ENCODE measurements at regions not wholly inside any gene's neighbourhood (a gene's known extent, or its start where the extent isn't known, plus 50 kb on each side); places are given as distances from the start of the nearest gene placed in this dataset.

DNA sequence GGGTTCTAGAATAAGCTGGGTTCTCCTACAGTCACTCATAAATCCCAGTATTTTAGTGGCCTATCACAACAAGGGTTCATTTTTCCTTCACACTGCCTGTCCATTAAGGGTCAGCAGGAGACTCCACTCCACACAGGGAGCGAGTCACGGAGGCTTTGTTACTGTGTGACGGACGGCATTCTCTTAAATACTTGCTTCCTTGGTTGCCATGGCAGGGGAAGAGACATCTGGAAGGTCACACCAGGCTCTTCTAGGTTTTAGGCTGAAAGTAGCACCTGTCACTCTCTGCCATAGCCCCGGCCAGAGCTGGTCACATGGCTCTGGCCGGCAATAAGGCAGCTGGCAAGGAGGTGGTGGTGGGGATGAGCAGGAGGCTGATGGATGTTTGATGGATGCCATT, 89.4 kb upstream of the ANKRD34C start:
- TF ChIP-seq, protein P1, sequence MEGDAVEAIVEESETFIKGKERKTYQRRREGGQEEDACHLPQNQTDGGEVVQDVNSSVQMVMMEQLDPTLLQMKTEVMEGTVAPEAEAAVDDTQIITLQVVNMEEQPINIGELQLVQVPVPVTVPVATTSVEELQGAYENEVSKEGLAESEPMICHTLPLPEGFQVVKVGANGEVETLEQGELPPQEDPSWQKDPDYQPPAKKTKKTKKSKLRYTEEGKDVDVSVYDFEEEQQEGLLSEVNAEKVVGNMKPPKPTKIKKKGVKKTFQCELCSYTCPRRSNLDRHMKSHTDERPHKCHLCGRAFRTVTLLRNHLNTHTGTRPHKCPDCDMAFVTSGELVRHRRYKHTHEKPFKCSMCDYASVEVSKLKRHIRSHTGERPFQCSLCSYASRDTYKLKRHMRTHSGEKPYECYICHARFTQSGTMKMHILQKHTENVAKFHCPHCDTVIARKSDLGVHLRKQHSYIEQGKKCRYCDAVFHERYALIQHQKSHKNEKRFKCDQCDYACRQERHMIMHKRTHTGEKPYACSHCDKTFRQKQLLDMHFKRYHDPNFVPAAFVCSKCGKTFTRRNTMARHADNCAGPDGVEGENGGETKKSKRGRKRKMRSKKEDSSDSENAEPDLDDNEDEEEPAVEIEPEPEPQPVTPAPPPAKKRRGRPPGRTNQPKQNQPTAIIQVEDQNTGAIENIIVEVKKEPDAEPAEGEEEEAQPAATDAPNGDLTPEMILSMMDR (IDR thresholded peaks at IDR 0.05; ENCODE audit: low read length): no peak
- TF ChIP-seq EZH2 (optimal IDR thresholded peaks at IDR 0.05; ENCODE audit: low read depth, low read length): no peak

Measured in MM.1S (cell line).